PC-3 (cell line): ENCODE measurements at regions not wholly inside any gene's neighbourhood (a gene's known extent, or its start where the extent isn't known, plus 50 kb on each side); places are given as distances from the start of the nearest gene placed in this dataset.
"Not testable (repeated sequence)": the region's sequence is repeated elsewhere in the genome, so short reads cannot be mapped to it uniquely, and the experiment has no call there.

Experiments used
- ATAC-seq: fragments of 200-7000 bp; cut with Tn5 transposase; 2 replicates; pipeline ENCODE4 v1.9.1; 2020; ENCODE audit warnings: mild to moderate bottlenecking, moderate library complexity
- BruUV-seq: library from RNA; stranded (reverse); fragments of 400-500 nt; replicated peaks from 2 replicates; lab custom pipeline; 2021; lab: Mats Ljungman, UMichigan
- CTCF ChIA-PET: fragments of 300-600 bp; sonication (Branson Sonifier 250); formaldehyde crosslinking; loops from one replicate; lab custom pipeline; 2022; ENCODE audit warnings: antibody characterized with exemption; lab: Charles Lee
- POLR2A ChIA-PET: fragments of 300-600 bp; sonication (Branson Sonifier 250); formaldehyde crosslinking; loops from one replicate; lab custom pipeline; 2022; ENCODE audit warnings: antibody characterized with exemption; ENCODE audit not compliant: unreplicated experiment; lab: Charles Lee
- DNase-seq: peaks from one replicate; pipeline ENCODE4 v3.0.0-alpha.2; 2015
- H2AFZ ChIP-seq: fragments of 300-600 bp; sonication (generic); 2 replicates; pipeline ENCODE4 v1.6.0; 2016; ENCODE audit warnings: antibody characterized with exemption, low read length
- H3F3A ChIP-seq: fragments of 300-600 bp; sonication (generic); one replicate; pipeline ENCODE4 v1.6.0; 2017; ENCODE audit warnings: antibody characterized with exemption, low read length, control low read depth, mild to moderate bottlenecking; ENCODE audit not compliant: unreplicated experiment
- H3K27ac ChIP-seq: fragments of 300-600 bp; sonication (generic); 2 replicates; pipeline ENCODE4 v1.5.1; 2016; ENCODE audit warnings: mild to moderate bottlenecking, low read length
- H3K27me3 ChIP-seq: fragments of 300-600 bp; sonication (generic); 2 replicates; pipeline ENCODE4 v1.6.1; 2016; ENCODE audit warnings: low read length, mixed read lengths
- H3K36me3 ChIP-seq: fragments of 300-600 bp; sonication (generic); 2 replicates; pipeline ENCODE4 v1.6.1; 2016; ENCODE audit warnings: low read depth, mixed run types, low read length, mixed read lengths
- H3K4me1 ChIP-seq: fragments of 300-600 bp; sonication (generic); 2 replicates; pipeline ENCODE4 v1.5.1; 2016; ENCODE audit warnings: low read length; ENCODE audit not compliant: insufficient read depth
- H3K4me2 ChIP-seq: fragments of 300-600 bp; sonication (generic); 2 replicates; pipeline ENCODE4 v1.6.0; 2016; ENCODE audit warnings: low read length
- H3K4me3 ChIP-seq: fragments of 300-600 bp; sonication (generic); 2 replicates; pipeline ENCODE4 v1.5.1; 2016; ENCODE audit warnings: mild to moderate bottlenecking, low read length, mixed read lengths
- H3K79me2 ChIP-seq: fragments of 300-600 bp; sonication (generic); 2 replicates; pipeline ENCODE4 v1.6.1; 2017; ENCODE audit warnings: low read length, mixed read lengths
- H3K9ac ChIP-seq: fragments of 300-600 bp; sonication (generic); 2 replicates; pipeline ENCODE4 v1.6.0; 2016; ENCODE audit warnings: mild to moderate bottlenecking, low read length
- H3K9me2 ChIP-seq: fragments of 300-600 bp; sonication (generic); replicated peaks from 2 replicates; pipeline ENCODE4 v1.6.1; 2016; ENCODE audit warnings: mixed run types, low read length, mixed read lengths
- H3K9me3 ChIP-seq: fragments of 300-600 bp; sonication (generic); 2 replicates; pipeline ENCODE4 v1.6.1; 2016; ENCODE audit warnings: low read length, mixed read lengths
- H4K20me1 ChIP-seq: fragments of 300-600 bp; sonication (generic); 2 replicates; pipeline ENCODE4 v1.6.1; 2016; ENCODE audit warnings: low read length, mixed read lengths
- intact Hi-C: fragments of 100-400 bp; cut with micrococcal nuclease; formaldehyde crosslinking; loops from 2 replicates; pipeline ENCODE4 v1.9.0; 2023

DNA sequence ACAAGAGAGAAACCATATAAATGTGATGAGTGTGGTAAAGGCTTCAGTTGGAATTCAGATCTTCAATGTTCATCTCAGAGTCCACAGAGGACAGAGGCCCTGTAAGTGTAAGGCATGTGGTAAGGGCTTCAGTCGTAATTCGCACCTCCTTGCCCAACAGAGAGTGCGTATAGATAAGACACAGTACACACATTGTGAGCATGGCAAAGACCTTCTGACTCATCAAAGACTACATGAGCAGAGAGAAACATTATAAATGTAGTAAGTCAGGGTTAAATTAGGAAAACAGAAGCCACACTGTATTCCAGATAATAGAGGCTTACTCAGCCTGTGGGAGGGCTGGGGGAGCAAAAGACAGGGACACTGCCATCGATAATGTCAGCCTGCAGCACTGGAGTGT, 98.1 kb upstream of the GPR39 start:
- H4K20me1 ChIP-seq, H3K9ac ChIP-seq, H3K27me3 ChIP-seq, H3K27ac ChIP-seq, intact Hi-C loops, H3K9me2 ChIP-seq, H3K4me2 ChIP-seq, H3F3A ChIP-seq, H3K36me3 ChIP-seq, H3K4me1 ChIP-seq, H3K79me2 ChIP-seq, CTCF ChIA-PET, H3K4me3 ChIP-seq, H3K9me3 ChIP-seq, BruUV-seq, POLR2A ChIA-PET, H2AFZ ChIP-seq: not testable (repeated sequence)
- ATAC-seq (peak; percentile 29; the same call in 1 of the 2 replicates), DNase-seq (peak; percentile 4)

DNA sequence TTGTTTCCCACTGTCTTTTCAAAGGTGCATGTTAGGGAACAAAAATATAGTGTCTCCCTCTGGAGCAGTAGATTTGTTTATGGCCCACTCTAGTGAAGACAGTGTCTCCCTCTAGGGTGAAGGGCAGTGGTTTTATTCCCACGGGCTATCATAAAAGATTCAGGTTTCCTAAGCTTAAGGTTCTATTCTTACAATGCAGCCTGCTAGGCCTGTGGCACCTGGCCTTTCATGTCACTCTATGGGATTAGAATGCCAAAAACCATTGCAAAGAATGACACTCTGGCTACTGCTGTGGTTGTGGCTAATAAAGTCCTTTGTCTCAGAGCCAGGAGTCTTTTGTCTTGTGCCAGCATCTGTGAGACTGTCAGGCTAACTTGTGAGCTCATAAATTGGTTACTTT, 92.6 kb upstream of the GPR39 start:
- H3K4me3 ChIP-seq, DNase-seq, H3K9ac ChIP-seq, intact Hi-C loops, H3K36me3 ChIP-seq, H3K9me2 ChIP-seq, CTCF ChIA-PET, H3K27me3 ChIP-seq, H3K9me3 ChIP-seq, POLR2A ChIA-PET, H3K4me1 ChIP-seq, BruUV-seq, H3K27ac ChIP-seq, H3K79me2 ChIP-seq, H3F3A ChIP-seq, H3K4me2 ChIP-seq, H2AFZ ChIP-seq, ATAC-seq, H4K20me1 ChIP-seq: not testable (repeated sequence)

DNA sequence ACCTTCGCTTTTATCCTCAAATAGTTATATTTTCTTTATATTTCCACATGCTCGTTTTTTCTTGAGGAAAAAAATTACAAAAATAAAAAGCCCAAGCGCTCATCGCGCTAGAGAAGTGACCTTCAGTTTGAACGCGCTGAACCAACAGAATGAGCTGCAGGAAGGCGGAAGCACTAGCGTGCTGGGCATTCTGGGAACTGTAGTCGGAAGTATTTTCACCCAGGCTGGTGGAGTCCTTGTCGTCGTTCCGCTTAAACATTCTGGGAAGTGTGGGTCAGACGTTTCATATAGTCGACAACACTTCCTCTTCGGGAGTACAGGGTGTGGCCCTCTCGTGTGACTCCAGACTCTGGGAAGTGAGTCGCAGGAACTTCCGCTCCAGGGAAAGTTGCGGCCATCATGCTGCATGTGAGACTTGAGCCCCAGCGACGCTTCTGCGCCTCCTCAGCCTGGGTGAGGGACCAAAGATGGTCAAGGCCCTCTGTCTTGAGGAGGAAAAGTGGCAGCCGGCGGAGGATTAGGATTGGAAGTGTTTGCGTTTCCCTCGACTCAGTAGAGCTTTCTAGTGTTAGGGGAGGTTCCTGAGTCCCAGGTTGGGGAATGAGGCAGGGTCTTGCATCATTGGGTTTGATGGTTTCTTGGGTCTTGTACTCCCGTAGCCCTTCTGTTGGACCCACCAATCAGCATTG, 84.1 kb upstream of the GPR39 start:
- H3K79me2 ChIP-seq, H4K20me1 ChIP-seq, DNase-seq, H3K9ac ChIP-seq, BruUV-seq, H3K27ac ChIP-seq, H3K9me2 ChIP-seq, H2AFZ ChIP-seq, intact Hi-C loops, POLR2A ChIA-PET, H3K36me3 ChIP-seq, ATAC-seq, H3K4me2 ChIP-seq, H3K9me3 ChIP-seq, H3K4me1 ChIP-seq, CTCF ChIA-PET, H3K4me3 ChIP-seq, H3F3A ChIP-seq, H3K27me3 ChIP-seq: not testable (repeated sequence)

DNA sequence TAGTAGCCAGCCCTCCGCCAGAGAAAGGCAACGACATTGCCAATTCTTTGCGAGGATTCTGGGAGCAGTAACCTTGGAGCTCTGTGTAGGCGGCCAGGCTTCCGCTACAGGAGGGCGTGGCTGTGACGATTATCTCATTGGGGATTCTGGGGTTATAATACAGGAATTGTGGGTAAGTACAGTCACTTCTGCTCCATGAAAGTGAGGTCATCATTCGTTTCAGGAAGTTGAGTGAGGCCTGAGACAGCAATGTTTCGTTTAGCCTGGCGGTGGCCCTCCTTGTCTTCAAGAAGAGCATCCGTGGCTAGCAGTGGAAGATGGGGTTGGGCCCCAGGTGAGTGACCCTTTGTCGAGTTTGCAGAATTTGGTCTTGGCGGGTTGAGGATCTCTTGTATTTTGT, 79.5 kb upstream of the GPR39 start:
- CTCF ChIA-PET, H3K36me3 ChIP-seq, ATAC-seq, H4K20me1 ChIP-seq, H2AFZ ChIP-seq, H3K4me3 ChIP-seq, H3K4me2 ChIP-seq, H3K9ac ChIP-seq, H3K79me2 ChIP-seq, DNase-seq, H3K4me1 ChIP-seq, H3K27me3 ChIP-seq, H3K27ac ChIP-seq, H3F3A ChIP-seq, intact Hi-C loops, H3K9me2 ChIP-seq, H3K9me3 ChIP-seq, BruUV-seq, POLR2A ChIA-PET: not testable (repeated sequence)

DNA sequence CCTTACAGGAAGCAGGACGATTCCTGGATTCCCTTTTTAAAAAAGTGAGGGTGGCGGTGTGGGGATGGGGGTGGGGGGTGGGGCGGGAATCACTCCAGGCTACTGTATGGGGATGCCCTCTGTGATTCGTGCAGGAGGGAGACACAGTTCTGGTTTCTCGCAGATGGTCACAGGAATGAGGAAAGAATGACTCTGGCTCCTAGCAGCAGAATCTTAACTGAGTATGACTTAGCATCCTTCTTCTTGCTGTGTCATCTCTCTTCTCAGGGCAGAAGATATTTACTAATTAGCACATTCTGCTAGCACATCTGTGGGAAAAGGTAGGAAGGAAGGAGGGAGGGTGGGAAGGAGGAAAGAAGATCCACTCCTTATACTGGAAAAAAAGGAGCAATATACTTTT, 78.8 kb upstream of the GPR39 start:
- intact Hi-C loops, ATAC-seq, H3K36me3 ChIP-seq, DNase-seq, H3K9me3 ChIP-seq, H4K20me1 ChIP-seq, H3K9ac ChIP-seq, H3K4me1 ChIP-seq, H2AFZ ChIP-seq, POLR2A ChIA-PET, BruUV-seq, H3K79me2 ChIP-seq, H3F3A ChIP-seq, H3K4me2 ChIP-seq, CTCF ChIA-PET, H3K9me2 ChIP-seq, H3K4me3 ChIP-seq, H3K27ac ChIP-seq, H3K27me3 ChIP-seq: not testable (repeated sequence)

DNA sequence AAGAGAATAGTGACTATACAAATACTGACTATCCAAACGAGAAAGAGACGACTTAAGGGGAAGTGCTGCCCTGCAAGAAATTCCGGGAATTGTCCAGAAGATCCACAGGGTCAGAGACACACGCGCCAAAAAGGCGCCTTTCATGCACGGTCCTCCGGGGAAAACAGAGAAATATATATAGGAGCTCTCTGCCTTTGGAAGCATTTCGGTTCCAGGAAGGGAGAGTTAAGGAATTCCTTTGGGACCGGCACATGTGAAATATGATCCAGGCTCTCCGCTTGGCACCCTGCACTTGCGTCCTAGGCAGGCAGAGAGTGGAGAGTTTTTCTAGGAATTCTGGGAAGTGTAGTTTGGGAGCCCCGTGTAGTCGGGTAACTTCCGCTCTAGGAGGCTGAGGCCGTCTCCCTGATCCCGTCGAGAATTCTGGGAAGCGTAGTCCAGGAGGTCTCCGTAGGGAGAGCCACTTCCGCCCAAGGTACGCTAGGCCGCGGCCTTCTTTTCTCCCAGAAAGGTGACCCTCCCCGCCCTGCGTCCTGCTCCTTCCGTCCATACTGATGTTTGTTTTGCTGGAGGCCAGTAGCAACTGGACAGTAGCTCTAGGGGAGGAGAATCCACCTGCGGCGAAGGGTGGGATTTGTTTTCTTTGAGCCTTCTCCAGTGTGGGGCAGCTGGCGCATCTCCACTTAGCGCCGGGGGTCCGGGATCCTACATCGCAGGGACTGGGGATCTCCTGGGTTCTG, 69.4 kb upstream of the GPR39 start:
- Histone ChIP-seq H2AFZ (peak overlapping the region; percentile 95), H3K4me1 (peaks cover 11% of the 10 kb centered on the region; the same call in 1 of the 2 replicates), H3K9ac (peak overlapping the region; percentile 78), H3K27ac (peak overlapping the region; percentile 49), H3K4me3 (peak overlapping the region; percentile 71), H3K4me2 (peak overlapping the region; percentile 83)
- H3K9me2 ChIP-seq, H3K27me3 ChIP-seq, H3K36me3 ChIP-seq, BruUV-seq, POLR2A ChIA-PET, H4K20me1 ChIP-seq, CTCF ChIA-PET, H3K9me3 ChIP-seq, H3K79me2 ChIP-seq, H3F3A ChIP-seq: not testable (repeated sequence)
- DNase-seq, result peak; percentile 79
- intact Hi-C loops, result loop anchor here (10.0 kb wide), 1 partner anchor 328 kb away; the partner anchor contains the start of gene LYPD1
- peak; percentile 96 for ATAC-seq
